Neural progenitor cell (in vitro differentiated cells): ENCODE measurements at regions not wholly inside any gene's neighbourhood (a gene's known extent, or its start where the extent isn't known, plus 50 kb on each side); places are given as distances from the start of the nearest gene placed in this dataset.

Experiments
- CTCF ChIP-seq: fragments of 200-600 bp; sonication (generic); IDR thresholded peaks from 2 replicates; pipeline ENCODE4 v1.5.1; 2017; ENCODE audit warnings: antibody characterized with exemption, mild to moderate bottlenecking
- EZH2 ChIP-seq: fragments of 200-600 bp; sonication (generic); IDR thresholded peaks from 2 replicates; pipeline ENCODE4 v1.6.1; 2017; ENCODE audit warnings: antibody characterized with exemption, mild to moderate bottlenecking, moderate library complexity
- EZH2phosphoT487 ChIP-seq: fragments of 200-600 bp; sonication (generic); IDR thresholded peaks from 2 replicates; pipeline ENCODE4 v1.6.1; 2017; ENCODE audit warnings: antibody characterized with exemption

GRCh38 chr16:13521356-13521755 lies 398.6 kb upstream of the ERCC4 start:
- TF ChIP-seq CTCF = no peak
- no peak for TF ChIP-seq EZH2phosphoT487
- TF ChIP-seq EZH2 = no peak
